ENCODE measurements at regions not wholly inside any gene's neighbourhood (a gene's known extent, or its start where the extent isn't known, plus 50 kb on each side); places are given as distances from the start of the nearest gene placed in this dataset.

GRCh38 chr13:88945793-88946192 is 1274.6 kb downstream of the SLITRK5 start:
- H2AK5ac ChIP-seq (ENCODE audit: low read depth, low read length): no peak overlapping the region
- H2BK5ac ChIP-seq (ENCODE audit: low read depth, low read length, poor library complexity, severe bottlenecking): no peak overlapping the region
- POLR2A ChIA-PET (ENCODE audit: unreplicated experiment): no interaction called here
- H3K9me3 ChIP-seq (ENCODE audit: control insufficient read depth, insufficient read depth, low read length): peaks cover 2% of the 10 kb centered on the region; the same call in 1 of the 2 replicates
- H3K4me1 ChIP-seq (ENCODE audit: control insufficient read depth, insufficient read depth, low read length): no peaks in the 10 kb centered on the region
- no peak overlapping the region for H3K4ac ChIP-seq (ENCODE audit: low read depth, low read length)
- H4K8ac ChIP-seq (ENCODE audit: low read depth in 2 of 2, low read length in 2 of 2): no peak overlapping the region
- no peak overlapping the region for H3K18ac ChIP-seq (ENCODE audit: low read depth, low read length)
- in situ Hi-C loops (cut with MboI; ENCODE audit: low sequenced_read_pairs) (no loop called here), intact Hi-C loops (cut with micrococcal nuclease) (no loop called here), dilution Hi-C loops (cut with HindIII; ENCODE audit: low sequenced_read_pairs, unreplicated experiment) (no loop called here)
- CTCF ChIA-PET: no interaction called here
- DNase-seq (no peak), ATAC-seq (ENCODE audit: low read depth) (no peak)
- no peaks in the 10 kb centered on the region for H3K27me3 ChIP-seq (ENCODE audit: control insufficient read depth, insufficient read depth, low read length)
- no peak overlapping the region for H3K56ac ChIP-seq (ENCODE audit: extremely low read depth, insufficient read depth, low read length)
- no peak overlapping the region for H3K4me3 ChIP-seq (ENCODE audit: insufficient read depth, low read depth, low read length)
- no peak overlapping the region for H2BK20ac ChIP-seq (ENCODE audit: low read depth, low read length)
- no peak overlapping the region for H4K5ac ChIP-seq (ENCODE audit: low read depth, low read length)
- no peak overlapping the region for H2BK120ac ChIP-seq (ENCODE audit: low read depth, low read length)
- no peak overlapping the region for H2AK9ac ChIP-seq (replicated peaks; ENCODE audit: low read depth, low read length, poor library complexity)
- no peak overlapping the region for H3K4me2 ChIP-seq (ENCODE audit: low read depth, low read length)
- no peaks in the 10 kb centered on the region for H4K20me1 ChIP-seq (ENCODE audit: insufficient read depth, low read length)
- no peak overlapping the region for H3K23ac ChIP-seq (ENCODE audit: low read depth, low read length)
- no peak overlapping the region for H3K9ac ChIP-seq (ENCODE audit: low read depth, low read length)
- no CpG with 5 or more reads among the region's 4 CpGs for WGBS, 2 experiments (ENCODE audit: extremely low coverage in 2 of 2, insufficient read length in 1 of 2)
- H2BK15ac ChIP-seq (ENCODE audit: low read depth, low read length): no peak overlapping the region
- no peak overlapping the region for H4K91ac ChIP-seq (ENCODE audit: insufficient read depth, low read depth, low read length)
- H3K36me3 ChIP-seq (ENCODE audit: control insufficient read depth, insufficient read depth, low read length): no peaks in the 10 kb centered on the region
- no peak overlapping the region for H3K14ac ChIP-seq (replicated peaks; ENCODE audit: low read depth, low read length)
- H2AFZ ChIP-seq (replicated peaks; ENCODE audit: low read length, poor library complexity): no peak overlapping the region
- TF ChIP-seq FOS (IDR thresholded peaks at IDR 0.05; ENCODE audit: low read depth, low read length) (no peak), CEBPB (IDR thresholded peaks at IDR 0.05; ENCODE audit: low read depth, low read length) (peak; percentile 79)
- H3K79me1 ChIP-seq (ENCODE audit: low read depth in 1 of 2, low read length in 2 of 2): no peaks in the 10 kb centered on the region
- no peak overlapping the region for H3K27ac ChIP-seq (ENCODE audit: insufficient read depth, low read length)
- no TSS peak for BruUV-seq (replicated peaks)
- H3K9me1 ChIP-seq (ENCODE audit: insufficient read depth, low read length): no peaks in the 10 kb centered on the region

All from IMR-90 (cell line).